Right atrium auricular region (tissue), 2 donors: ENCODE measurements at regions not wholly inside any gene's neighbourhood (a gene's known extent, or its start where the extent isn't known, plus 50 kb on each side); places are given as distances from the start of the nearest gene placed in this dataset.

Experiments
- DNase-seq: peaks from one replicate; pipeline ENCODE4 v3.0.0-alpha.2; 2019; ENCODE audit warnings: low spot score
- H3K27ac ChIP-seq, 2 donors: fragments of 200-600 bp; sonication (generic); 1 replicate in 1 of 2; 2 replicates in 1 of 2; pipeline ENCODE4 v1.5.1; 2016 to 2019
- H3K27me3 ChIP-seq, 2 donors: fragments of 200-600 bp; sonication (generic); one replicate each; pipeline versions ENCODE4 v1.5.1 to v1.6.0; 2017 to 2019
- H3K36me3 ChIP-seq: fragments of 200-600 bp; sonication (generic); one replicate; pipeline ENCODE4 v1.5.1; 2016
- H3K4me1 ChIP-seq, 2 donors: fragments of 200-600 bp; sonication (generic); one replicate each; pipeline versions ENCODE4 v1.5.1 to v1.6.0; 2017 to 2019
- H3K4me3 ChIP-seq, 2 donors: fragments of 200-600 bp; sonication (generic); 1 replicate in 1 of 2; 2 replicates in 1 of 2; pipeline ENCODE4 v1.5.1; 2017 to 2019; ENCODE audit warnings: mild to moderate bottlenecking in 1 of 2, moderate library complexity in 1 of 2
- H3K9me3 ChIP-seq, 2 donors: fragments of 200-600 bp; sonication (generic); one replicate each; pipeline ENCODE4 v1.5.1; 2019
- CTCF ChIP-seq, 2 donors: fragments of 200-600 bp; sonication (generic); IDR thresholded peaks; one replicate each; pipeline ENCODE4 v1.5.1; 2019; ENCODE audit warnings: antibody characterized with exemption in 2 of 2

- Histone ChIP-seq H3K27me3 (no peaks in the 10 kb centered on the region), H3K36me3 (no peaks in the 10 kb centered on the region), H3K4me1 (no peaks in the 10 kb centered on the region), H3K4me3 (no peak overlapping the region), H3K27ac (no peak overlapping the region), H3K9me3 (peaks cover 0 to 15% of the 10 kb centered on the region in 2 donors)
- DNase-seq: no peak
- TF ChIP-seq CTCF (IDR thresholded peaks at IDR 0.05): no peak
Measured at GRCh38 chr2:223215254-223215516, 163.2 kb downstream of the KCNE4 start.

- Histone ChIP-seq H3K27ac (no peak overlapping the region), H3K9me3 (no peaks in the 10 kb centered on the region), H3K4me1 (no peaks in the 10 kb centered on the region), H3K27me3 (no peaks in the 10 kb centered on the region), H3K36me3 (no peaks in the 10 kb centered on the region), H3K4me3 (no peak overlapping the region)
- no peak for TF ChIP-seq CTCF (IDR thresholded peaks at IDR 0.05)
- DNase-seq: no peak
Measured at GRCh38 chr2:223217373-223217772, 165.4 kb downstream of the KCNE4 start.

- no peak for DNase-seq
- Histone ChIP-seq H3K36me3 (no peaks in the 10 kb centered on the region), H3K27ac (no peak overlapping the region), H3K9me3 (no peaks in the 10 kb centered on the region), H3K4me3 (no peak overlapping the region), H3K4me1 (no peaks in the 10 kb centered on the region), H3K27me3 (no peaks in the 10 kb centered on the region)
- no peak for TF ChIP-seq CTCF (IDR thresholded peaks at IDR 0.05)
Measured at GRCh38 chr2:223218587-223219178, 166.7 kb downstream of the KCNE4 start.

GRCh38 chr2:223219872-223220657 lies 168.1 kb downstream of the KCNE4 start:
- Histone ChIP-seq H3K4me3 (no peak overlapping the region), H3K36me3 (no peaks in the 10 kb centered on the region)
- no peak for TF ChIP-seq CTCF (IDR thresholded peaks at IDR 0.05)

GRCh38 chr2:223220658-223220925 lies 168.6 kb downstream of the KCNE4 start:
- no peak for DNase-seq
- no peaks in the 10 kb centered on the region for H3K9me3 ChIP-seq
- H3K4me3 ChIP-seq: no peak overlapping the region
- H3K27me3 ChIP-seq: no peaks in the 10 kb centered on the region
- H3K36me3 ChIP-seq: no peaks in the 10 kb centered on the region
- no peaks in the 10 kb centered on the region for H3K4me1 ChIP-seq
- TF ChIP-seq CTCF (IDR thresholded peaks at IDR 0.05): no peak
- H3K27ac ChIP-seq: no peak overlapping the region

More at GRCh38 chr2:223219872-223220657, 168.1 kb downstream of the KCNE4 start:
- DNase-seq: no peak
- no peaks in the 10 kb centered on the region for H3K4me1 ChIP-seq
- no peak overlapping the region for H3K27ac ChIP-seq
- H3K27me3 ChIP-seq: no peaks in the 10 kb centered on the region
- no peaks in the 10 kb centered on the region for H3K9me3 ChIP-seq
